SK-MEL-5 (cell line): ENCODE measurements at regions not wholly inside any gene's neighbourhood (a gene's known extent, or its start where the extent isn't known, plus 50 kb on each side); places are given as distances from the start of the nearest gene placed in this dataset.

Experiments
- DNase-seq: peaks from one replicate; pipeline ENCODE4 v3.0.0-alpha.2; 2016; ENCODE audit warnings: low read depth, low spot score
- in situ Hi-C: cut with HindIII; loops from 2 replicates; pipeline ENCODE4 v1.10.0; 2016; ENCODE audit warnings: low sequenced_read_pairs, high pct_unique_total_duplicates, low pct_unique_long_range_greater_than_20kb

GRCh38 chr17:73987395-73987794, 216.1 kb upstream of the RPL38 start:
- in situ Hi-C loops, result no loop called here
- DNase-seq, result no peak

GRCh38 chr17:73987845-73988509, 215.5 kb upstream of the RPL38 start:
- no peak for DNase-seq
- in situ Hi-C loops, result no loop called here

GRCh38 chr17:73989671-73990070, 213.8 kb upstream of the RPL38 start:
- in situ Hi-C loops, result no loop called here
- DNase-seq, result no peak

- in situ Hi-C loops, result no loop called here
- no peak for DNase-seq
Measured at GRCh38 chr17:73990290-73990689, 213.2 kb upstream of the RPL38 start.

GRCh38 chr17:73991260-73991659, 212.2 kb upstream of the RPL38 start:
- DNase-seq, result no peak
- in situ Hi-C loops, result no loop called here

- no peak for DNase-seq
- in situ Hi-C loops, result no loop called here
Measured at GRCh38 chr17:73994946-73995345, 208.5 kb upstream of the RPL38 start.

GRCh38 chr17:73997059-73997458, 206.4 kb upstream of the RPL38 start:
- in situ Hi-C loops, result no loop called here
- DNase-seq, result no peak

GRCh38 chr17:73998249-73998648, 205.2 kb upstream of the RPL38 start:
- in situ Hi-C loops, result no loop called here

GRCh38 chr17:73998653-73999645, 204.5 kb upstream of the RPL38 start:
- peak; percentile 69 for DNase-seq
- in situ Hi-C loops, result no loop called here

More at GRCh38 chr17:73998249-73998648, 205.2 kb upstream of the RPL38 start:
- DNase-seq, result no peak

- no peak for DNase-seq
- in situ Hi-C loops, result no loop called here
Measured at GRCh38 chr17:74001145-74001544, 202.3 kb upstream of the RPL38 start.

GRCh38 chr17:74002241-74002640, 201.2 kb upstream of the RPL38 start:
- DNase-seq, result no peak
- in situ Hi-C loops, result no loop called here

GRCh38 chr17:74004056-74004455, 199.4 kb upstream of the RPL38 start:
- no peak for DNase-seq
- in situ Hi-C loops, result no loop called here

- DNase-seq, result no peak
Measured at GRCh38 chr17:74005790-74006189, 197.7 kb upstream of the RPL38 start.

GRCh38 chr17:74006371-74006770, 197.1 kb upstream of the RPL38 start:
- in situ Hi-C loops, result no loop called here
- no peak for DNase-seq

More at GRCh38 chr17:74005790-74006189, 197.7 kb upstream of the RPL38 start:
- in situ Hi-C loops, result no loop called here

GRCh38 chr17:74008196-74008595, 195.3 kb upstream of the RPL38 start:
- in situ Hi-C loops, result no loop called here
- DNase-seq, result peak; percentile 72

- in situ Hi-C loops, result no loop called here
- DNase-seq, result no peak
Measured at GRCh38 chr17:74009056-74009625, 194.3 kb upstream of the RPL38 start.

- in situ Hi-C loops, result no loop called here
- DNase-seq, result no peak
Measured at GRCh38 chr17:74010903-74011302, 192.6 kb upstream of the RPL38 start.

GRCh38 chr17:74011966-74012365, 191.5 kb upstream of the RPL38 start:
- in situ Hi-C loops, result no loop called here
- no peak for DNase-seq
